Ectodermal cell (in vitro differentiated cells): ENCODE measurements at regions not wholly inside any gene's neighbourhood (a gene's known extent, or its start where the extent isn't known, plus 50 kb on each side); places are given as distances from the start of the nearest gene placed in this dataset.

Source experiments
- H3K27ac ChIP-seq: 2 replicates; pipeline ENCODE4 v1.7.0; 2013; ENCODE audit warnings: mild to moderate bottlenecking, low read depth, low read length; ENCODE audit not compliant: insufficient read depth, poor library complexity, severe bottlenecking
- H3K27me3 ChIP-seq: 2 replicates; pipeline ENCODE4 v1.7.0; 2013; ENCODE audit warnings: mild to moderate bottlenecking, low read length; ENCODE audit not compliant: insufficient read depth, control insufficient read depth, poor library complexity, severe bottlenecking
- H3K36me3 ChIP-seq: one replicate; pipeline ENCODE4 v1.7.0; 2013; ENCODE audit warnings: low read length; ENCODE audit not compliant: control insufficient read depth, insufficient read depth
- H3K4me1 ChIP-seq: one replicate; pipeline ENCODE4 v1.7.0; 2013; ENCODE audit warnings: low read length; ENCODE audit not compliant: control insufficient read depth, insufficient read depth
- H3K4me3 ChIP-seq: 2 replicates; pipeline ENCODE4 v1.7.0; 2013; ENCODE audit warnings: low read depth, low read length, control low read depth; ENCODE audit not compliant: insufficient read depth
- H3K9me3 ChIP-seq: 2 replicates; pipeline ENCODE4 v1.7.0; 2013; ENCODE audit warnings: mild to moderate bottlenecking, low read length, moderate library complexity; ENCODE audit not compliant: control insufficient read depth
- WGBS, 2 experiments: methylation state at CpG; one replicate each; pipeline ENCODE4 v1.1.7; 2013; ENCODE audit warnings: missing lambda C conversion rate in 2 of 2; 5-methylcytosine and 5-hydroxymethylcytosine counted together

DNA sequence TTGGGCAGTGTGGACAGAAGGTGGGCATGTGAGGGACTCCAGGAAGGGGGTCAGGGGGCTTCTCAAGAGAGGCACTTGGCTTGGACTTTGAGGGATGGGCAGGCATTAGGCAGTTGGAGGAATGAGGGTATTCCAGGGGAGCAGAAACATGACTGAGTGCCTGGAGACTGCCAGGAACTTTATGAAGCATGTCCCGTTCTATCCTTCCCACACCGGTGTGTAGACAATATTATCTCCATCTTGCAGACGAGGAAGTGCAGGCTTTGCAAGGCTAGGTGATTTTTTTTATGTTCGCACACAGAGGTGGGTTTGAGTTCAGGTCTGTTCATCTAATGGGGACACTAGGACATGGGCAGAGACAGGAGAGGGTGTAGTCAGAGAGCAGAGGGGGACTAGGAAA lies 162.7 kb downstream of the RPS24 start:
- H3K27me3 ChIP-seq, result no peaks in the 10 kb centered on the region
- H3K4me3 ChIP-seq, result no peak overlapping the region
- no peaks in the 10 kb centered on the region for H3K36me3 ChIP-seq
- 92 to 97% methylated on average over 4 of the region's 4 CpGs for WGBS, 2 experiments
- H3K4me1 ChIP-seq, result peaks cover 3% of the 10 kb centered on the region
- no peaks in the 10 kb centered on the region for H3K9me3 ChIP-seq
- H3K27ac ChIP-seq, result no peak overlapping the region

DNA sequence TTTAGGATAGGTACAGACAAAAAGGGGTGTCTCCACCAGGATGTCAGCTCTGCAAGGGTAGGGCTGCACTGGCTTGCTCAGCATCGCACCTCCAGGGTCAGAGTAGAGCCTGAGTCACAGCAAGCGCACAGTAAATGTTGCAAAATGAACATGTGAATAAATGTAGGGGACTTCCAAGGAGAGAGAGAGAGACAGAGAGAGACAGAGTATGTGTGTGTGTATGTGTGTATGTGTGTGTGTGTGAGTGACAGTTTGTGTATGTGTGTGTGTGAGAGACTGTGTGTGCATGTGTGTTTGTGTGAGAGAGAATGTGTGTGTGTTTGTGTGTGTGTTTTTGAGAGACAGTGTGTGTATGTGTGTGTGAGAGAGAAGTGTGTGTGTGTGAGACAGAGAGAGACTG lies 163.3 kb downstream of the RPS24 start:
- peaks cover 3% of the 10 kb centered on the region for H3K4me1 ChIP-seq
- H3K27ac ChIP-seq, result no peak overlapping the region
- H3K4me3 ChIP-seq, result no peak overlapping the region
- no peaks in the 10 kb centered on the region for H3K9me3 ChIP-seq
- no peaks in the 10 kb centered on the region for H3K36me3 ChIP-seq
- H3K27me3 ChIP-seq, result no peaks in the 10 kb centered on the region
- 91 to 97% methylated on average over 2 of the region's 2 CpGs for WGBS, 2 experiments

DNA sequence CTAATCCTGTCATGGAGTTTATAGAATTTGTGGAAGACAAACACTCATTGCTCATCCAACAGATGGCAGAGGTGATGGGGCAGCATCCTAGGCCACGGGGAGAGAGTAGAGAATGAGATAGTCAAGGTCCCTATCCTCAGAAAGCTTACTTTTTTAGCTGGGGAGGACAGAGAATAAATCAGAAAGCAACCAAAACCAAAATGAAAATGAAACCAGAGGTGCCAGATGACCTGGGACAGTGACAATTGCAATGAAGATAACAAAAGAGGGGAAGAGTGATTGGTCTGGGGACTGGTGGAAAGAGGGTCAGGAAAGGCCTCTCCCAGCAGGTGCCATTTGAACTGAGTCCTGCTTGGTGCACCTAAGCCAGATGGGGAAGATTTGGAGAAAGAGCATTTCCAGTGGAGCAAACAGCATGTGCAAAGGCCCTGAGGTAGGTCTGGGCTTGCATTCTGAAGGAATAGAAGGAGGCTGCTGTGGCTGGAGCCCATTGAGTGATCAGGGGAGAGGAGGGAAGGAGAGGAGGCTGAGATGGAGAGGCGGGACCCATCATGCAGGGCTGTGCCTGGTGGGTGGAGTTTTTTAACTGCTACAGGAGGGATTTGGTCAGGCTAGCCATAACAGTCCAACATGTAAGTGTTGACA lies 164.1 kb downstream of the RPS24 start:
- Histone ChIP-seq H3K9me3 (no peaks in the 10 kb centered on the region), H3K27me3 (no peaks in the 10 kb centered on the region), H3K4me3 (no peak overlapping the region), H3K36me3 (no peaks in the 10 kb centered on the region), H3K4me1 (peaks cover 3% of the 10 kb centered on the region), H3K27ac (no peak overlapping the region)
- WGBS, 2 experiments, result 88 to 97% methylated on average over 2 of the region's 2 CpGs

DNA sequence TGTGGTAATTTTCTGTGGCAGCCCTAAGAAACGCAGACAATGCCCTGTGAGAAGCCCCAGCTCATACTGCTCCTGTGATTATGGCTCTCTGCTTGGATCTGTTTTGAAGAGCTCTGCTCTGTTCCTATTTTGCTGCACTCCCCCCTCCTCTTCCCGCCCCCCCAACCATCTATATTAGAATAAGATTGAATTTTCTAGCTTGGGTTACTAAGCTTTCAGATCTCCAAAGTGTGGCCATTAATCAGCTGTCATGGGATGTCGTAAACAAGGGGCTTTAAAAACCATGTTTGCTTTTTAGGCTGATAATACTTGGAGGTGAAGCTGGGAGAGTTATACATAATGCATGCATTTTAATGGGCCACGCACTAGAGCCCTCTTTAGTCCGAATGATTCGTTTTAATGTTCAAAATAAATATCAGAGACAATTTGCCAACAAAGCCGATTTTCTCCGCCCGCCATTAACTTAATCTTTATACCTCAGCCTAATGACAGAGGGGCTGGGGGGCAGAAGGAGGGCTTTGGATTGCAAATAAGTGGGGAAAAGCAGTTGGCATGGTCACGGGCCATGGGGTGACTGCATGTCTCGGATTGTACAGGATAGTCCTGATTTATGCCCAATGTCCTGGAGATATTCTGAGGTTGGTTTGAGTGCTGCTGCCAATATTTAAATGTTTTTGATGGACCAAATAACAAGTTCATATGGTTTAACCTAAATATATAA lies 165.5 kb downstream of the RPS24 start:
- Histone ChIP-seq H3K27me3 (no peaks in the 10 kb centered on the region), H3K4me1 (peaks cover 3% of the 10 kb centered on the region), H3K9me3 (no peaks in the 10 kb centered on the region), H3K27ac (no peak overlapping the region), H3K36me3 (no peaks in the 10 kb centered on the region), H3K4me3 (no peak overlapping the region)
- 86 to 88% methylated on average over 10 to 11 of the region's 11 CpGs for WGBS, 2 experiments

DNA sequence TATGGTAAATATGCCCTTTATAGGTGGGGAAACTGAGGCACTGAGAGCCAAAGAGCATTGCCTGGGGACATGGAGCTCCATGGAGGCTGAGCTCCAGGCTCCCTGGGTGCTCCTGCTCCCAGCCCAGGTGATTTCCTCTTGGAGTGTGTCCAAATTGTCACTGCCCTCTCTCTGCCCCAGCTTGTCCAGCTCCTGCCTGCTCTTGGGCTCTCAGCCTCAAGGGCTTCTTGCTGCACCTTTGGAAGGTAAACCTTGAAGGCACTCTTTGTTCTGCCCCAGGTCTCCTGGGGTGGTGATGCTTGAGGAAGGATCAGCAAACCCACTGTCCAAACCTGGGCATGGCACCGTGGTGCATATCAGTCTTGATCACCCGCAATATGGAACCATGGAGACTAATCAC lies 166.1 kb downstream of the RPS24 start:
- H3K9me3 ChIP-seq, result no peaks in the 10 kb centered on the region
- no peaks in the 10 kb centered on the region for H3K36me3 ChIP-seq
- no peaks in the 10 kb centered on the region for H3K27me3 ChIP-seq
- no peak overlapping the region for H3K4me3 ChIP-seq
- peaks cover 3% of the 10 kb centered on the region for H3K4me1 ChIP-seq
- WGBS, 2 experiments, result 80 to 94% methylated on average over 1 to 2 of the region's 2 CpGs
- no peak overlapping the region for H3K27ac ChIP-seq

DNA sequence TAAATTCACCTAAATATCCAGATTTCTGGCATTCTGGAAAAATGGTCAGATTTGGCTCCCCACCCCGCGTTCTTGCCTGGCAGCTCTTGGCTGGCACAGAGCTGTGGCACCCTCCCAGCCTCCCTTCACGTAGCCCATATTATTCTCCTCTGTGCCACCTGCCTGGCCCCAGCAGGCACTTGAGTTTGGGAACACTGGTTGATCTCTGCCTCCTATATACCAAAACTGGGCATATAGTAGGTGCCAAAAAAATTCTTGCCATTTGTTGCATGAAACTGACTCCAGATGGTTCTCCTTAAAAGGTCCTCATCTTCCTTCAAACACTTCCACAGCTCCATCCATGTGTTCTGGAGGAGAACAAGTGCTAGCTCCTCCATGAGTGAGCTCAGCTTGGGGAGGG lies 167.0 kb downstream of the RPS24 start:
- WGBS, 2 experiments, result 89 to 92% methylated on average over 3 of the region's 3 CpGs
- H3K4me3 ChIP-seq, result no peak overlapping the region
- no peaks in the 10 kb centered on the region for H3K4me1 ChIP-seq
- H3K27ac ChIP-seq, result no peak overlapping the region
- H3K36me3 ChIP-seq, result no peaks in the 10 kb centered on the region
- no peaks in the 10 kb centered on the region for H3K27me3 ChIP-seq
- H3K9me3 ChIP-seq, result no peaks in the 10 kb centered on the region

DNA sequence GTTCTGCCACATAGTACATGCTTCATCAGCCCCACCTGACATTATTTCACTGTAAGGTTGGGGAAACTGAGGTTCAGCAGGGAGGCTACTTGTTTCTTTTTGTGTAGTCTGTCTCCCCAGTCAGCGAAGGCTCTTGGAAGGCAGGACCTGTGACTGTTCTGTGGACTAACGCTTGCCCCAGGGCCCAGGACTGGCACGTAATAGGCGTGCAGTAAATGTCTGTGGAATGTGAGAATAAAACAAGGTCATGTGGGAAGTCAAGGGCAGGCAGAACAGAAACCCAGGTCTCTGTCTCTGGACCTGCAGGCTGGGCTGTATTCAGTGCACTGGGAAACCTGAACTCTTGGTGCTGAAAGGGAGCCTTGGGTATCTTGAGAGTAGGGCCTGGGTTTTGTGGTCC lies 168.7 kb downstream of the RPS24 start:
- H3K36me3 ChIP-seq, result no peaks in the 10 kb centered on the region
- 96 to 97% methylated on average over 4 of the region's 4 CpGs for WGBS, 2 experiments
- no peaks in the 10 kb centered on the region for H3K27me3 ChIP-seq
- H3K4me3 ChIP-seq, result no peak overlapping the region
- no peaks in the 10 kb centered on the region for H3K4me1 ChIP-seq
- H3K27ac ChIP-seq, result no peak overlapping the region
- H3K9me3 ChIP-seq, result no peaks in the 10 kb centered on the region

DNA sequence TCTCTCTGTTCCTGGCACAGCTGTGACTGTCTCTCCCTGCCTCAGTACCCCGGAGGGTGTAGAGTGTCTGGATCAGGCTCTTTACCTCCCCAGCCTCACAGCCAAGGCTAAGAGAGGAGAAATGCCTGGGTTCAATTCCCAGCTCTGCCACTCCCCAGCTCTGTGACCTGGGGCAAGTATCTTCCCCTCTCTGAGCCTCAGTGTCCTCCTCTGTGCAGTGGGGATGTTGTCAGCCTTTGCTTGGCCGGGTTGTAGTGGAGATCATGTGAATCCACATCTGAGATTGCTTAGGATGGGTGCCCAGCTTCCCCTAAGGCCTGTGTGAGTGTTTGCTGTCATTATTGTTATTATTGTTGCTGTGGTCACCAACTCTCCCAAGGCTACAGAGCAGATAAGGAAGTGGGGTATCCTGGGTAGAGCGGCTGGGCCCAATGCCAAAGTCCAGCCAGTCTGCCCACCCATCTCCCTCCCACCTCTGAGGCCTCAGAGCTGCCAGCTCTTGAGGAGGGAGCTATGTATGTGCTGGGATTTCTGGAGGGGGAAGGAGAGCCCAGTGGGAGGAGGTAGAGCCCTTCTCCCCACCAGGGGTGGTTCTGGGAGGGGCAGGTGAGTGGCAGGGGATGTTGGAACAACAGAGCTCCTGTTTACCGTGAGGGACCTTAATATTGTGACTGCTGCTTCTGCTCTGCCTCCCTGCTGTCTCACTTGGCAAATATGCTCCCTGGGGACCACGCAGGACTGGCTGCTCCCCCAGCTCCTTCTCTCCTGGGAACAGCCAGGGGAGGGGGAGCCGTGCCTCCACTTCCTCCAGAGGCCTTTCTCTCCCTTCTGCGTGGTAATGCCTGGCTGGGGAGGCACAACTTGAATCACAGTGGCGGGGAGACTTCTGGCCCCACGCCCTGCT lies 170.5 kb downstream of the RPS24 start:
- no peaks in the 10 kb centered on the region for H3K36me3 ChIP-seq
- H3K4me1 ChIP-seq, result no peaks in the 10 kb centered on the region
- no peaks in the 10 kb centered on the region for H3K27me3 ChIP-seq
- no peaks in the 10 kb centered on the region for H3K9me3 ChIP-seq
- no peak overlapping the region for H3K27ac ChIP-seq
- H3K4me3 ChIP-seq, result no peak overlapping the region
- 84 to 86% methylated on average over 9 of the region's 9 CpGs for WGBS, 2 experiments

DNA sequence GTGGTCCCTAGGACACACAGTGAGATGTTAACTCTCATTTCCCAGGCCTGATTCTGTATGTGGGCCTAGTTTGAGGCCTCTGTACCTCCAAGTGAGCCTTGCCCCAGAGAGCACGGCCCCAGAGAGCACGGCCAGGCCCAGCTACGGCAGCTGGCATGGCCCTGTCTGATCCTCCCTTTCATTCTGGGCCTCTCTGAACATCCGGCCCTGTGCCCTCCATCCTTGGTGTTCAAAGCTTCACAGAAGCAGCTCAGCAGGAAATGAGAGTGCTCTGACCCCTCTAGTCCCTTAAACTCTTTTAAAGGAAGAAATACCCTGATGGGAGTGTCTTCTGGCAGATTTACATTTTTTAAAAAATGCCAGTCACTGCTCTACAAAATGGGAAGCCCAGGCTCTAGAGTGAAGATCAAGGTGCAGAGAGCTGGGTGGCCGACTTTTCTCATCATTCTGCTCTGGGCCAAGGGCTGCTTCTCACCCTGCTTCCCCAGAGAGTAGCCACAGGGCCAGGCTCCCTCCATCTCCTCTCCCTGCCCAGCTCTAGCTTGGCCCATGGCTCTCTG lies 171.9 kb downstream of the RPS24 start:
- Histone ChIP-seq H3K27ac (no peak overlapping the region), H3K4me1 (no peaks in the 10 kb centered on the region), H3K4me3 (no peak overlapping the region), H3K9me3 (no peaks in the 10 kb centered on the region), H3K36me3 (no peaks in the 10 kb centered on the region), H3K27me3 (no peaks in the 10 kb centered on the region)
- 88 to 89% methylated on average over 5 of the region's 5 CpGs for WGBS, 2 experiments

DNA sequence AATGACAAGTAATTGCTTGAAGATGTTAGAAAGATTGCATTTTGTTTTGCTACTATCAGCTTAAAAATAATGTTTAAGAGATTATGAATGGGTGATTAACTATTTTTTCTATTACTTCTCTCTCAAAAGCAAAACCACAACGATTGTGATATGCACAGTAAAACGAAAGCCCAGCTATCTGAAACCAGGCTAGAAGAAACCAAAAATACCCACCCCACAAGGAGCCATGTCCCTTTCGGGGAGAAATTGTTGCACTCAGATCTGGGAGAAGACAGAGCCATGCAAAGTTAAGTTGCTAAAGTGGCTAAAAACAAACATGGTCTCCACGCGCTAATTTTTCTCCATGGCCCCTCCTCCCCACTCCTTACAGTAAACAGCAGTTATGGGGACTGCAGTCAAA lies 173.6 kb downstream of the RPS24 start:
- Histone ChIP-seq H3K9me3 (no peaks in the 10 kb centered on the region), H3K27ac (no peak overlapping the region), H3K4me1 (peaks cover 4% of the 10 kb centered on the region), H3K27me3 (no peaks in the 10 kb centered on the region), H3K4me3 (no peak overlapping the region), H3K36me3 (no peaks in the 10 kb centered on the region)
- WGBS, 2 experiments, result 88 to 93% methylated on average over 5 of the region's 5 CpGs
